HG03108 (cell line): ENCODE measurements at regions not wholly inside any gene's neighbourhood (a gene's known extent, or its start where the extent isn't known, plus 50 kb on each side); places are given as distances from the start of the nearest gene placed in this dataset.

ENCODE experiments used
- ATAC-seq: cut with Tn5 transposase; IDR thresholded peaks from one replicate; pipeline ENCODE4 v1.9.1; 2021; ENCODE audit warnings: moderate library complexity; ENCODE audit not compliant: unreplicated experiment

DNA sequence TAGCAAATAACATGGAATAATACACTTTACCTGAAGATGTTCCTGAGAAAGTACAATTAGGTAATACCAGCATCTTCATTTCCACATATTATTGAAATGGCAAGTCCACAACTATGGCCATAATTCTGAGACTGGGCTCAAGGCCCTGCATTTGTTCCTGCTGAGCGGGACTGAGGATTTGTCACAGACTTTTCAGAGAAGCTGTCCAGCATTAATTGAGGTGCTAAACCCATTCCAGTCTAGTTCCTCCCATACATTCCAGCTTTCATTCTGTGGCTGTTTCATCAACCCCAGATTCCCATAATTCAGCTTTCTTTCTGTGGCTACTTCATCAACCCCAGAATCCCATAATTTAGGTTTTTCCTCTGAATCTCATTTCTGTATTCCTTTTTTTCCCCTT lies 293.4 kb upstream of the GBE1 start:
- ATAC-seq = no peak

- no peak for ATAC-seq
Measured at GRCh38 chr3:82053236-82053635, 291.8 kb upstream of the GBE1 start.

DNA sequence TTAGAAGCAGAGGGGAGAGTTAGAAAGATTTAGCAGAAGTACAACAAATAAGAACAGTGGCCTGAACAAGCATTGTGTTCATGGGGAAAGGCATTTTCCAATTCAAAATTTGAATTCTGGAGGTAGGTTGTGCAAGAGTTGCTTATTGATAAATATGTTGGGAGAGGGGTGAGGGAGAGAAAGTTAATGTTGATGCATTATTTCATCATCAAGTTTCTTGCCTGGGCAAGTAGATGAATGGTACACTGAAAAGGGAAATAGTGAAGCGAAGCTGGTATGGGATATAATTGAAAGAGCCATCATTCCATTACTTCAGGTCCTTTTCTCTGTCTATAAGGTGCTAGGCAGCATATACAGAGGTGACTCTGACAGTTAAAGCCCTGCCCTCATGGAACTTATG lies 288.9 kb upstream of the GBE1 start:
- ATAC-seq = no peak

- no peak for ATAC-seq
Measured at GRCh38 chr3:82048711-82049110, 287.3 kb upstream of the GBE1 start.

- no peak for ATAC-seq
Measured at GRCh38 chr3:82044930-82045705, 283.7 kb upstream of the GBE1 start.

DNA sequence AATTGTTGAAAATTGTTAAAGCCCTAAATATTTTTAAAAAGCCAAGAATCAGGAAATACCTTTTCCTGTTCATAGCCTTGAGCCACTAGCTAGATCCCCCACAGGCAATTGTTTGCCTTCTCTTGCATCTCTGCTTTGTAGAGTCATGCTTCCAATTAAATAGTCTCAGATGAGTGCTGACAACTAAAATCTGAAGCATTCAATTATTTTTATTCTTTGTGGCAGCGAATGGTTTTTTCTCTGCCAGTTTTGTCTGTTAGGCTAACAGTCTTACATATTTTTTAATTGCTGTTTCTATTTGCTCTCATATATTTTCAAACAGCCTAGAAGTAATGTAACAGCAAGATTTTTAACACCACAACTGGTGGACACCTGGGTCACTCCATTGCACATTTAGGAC lies 277.1 kb upstream of the GBE1 start:
- ATAC-seq = no peak

- no peak for ATAC-seq
Measured at GRCh38 chr3:82033186-82033585, 271.7 kb upstream of the GBE1 start.

DNA sequence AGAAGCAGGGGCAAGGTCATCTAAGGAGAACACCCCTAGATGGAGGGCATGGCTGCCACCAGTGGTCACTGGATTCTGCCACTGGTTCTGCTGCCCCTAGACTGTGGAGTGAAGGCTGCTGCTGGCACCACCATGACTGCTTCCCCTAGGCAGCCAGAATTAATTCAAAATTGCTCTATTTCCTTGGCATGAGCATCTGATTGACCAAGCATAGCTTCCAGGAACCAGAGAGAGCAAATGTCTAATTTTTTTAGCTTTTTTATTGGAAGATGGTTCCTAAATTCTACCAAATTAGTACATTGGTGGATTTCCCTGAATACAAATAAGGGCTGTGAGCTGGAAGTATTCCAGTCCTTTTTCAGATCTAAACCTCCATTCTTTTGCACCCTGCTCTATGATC lies 270.2 kb upstream of the GBE1 start:
- no peak for ATAC-seq

- ATAC-seq = no peak
Measured at GRCh38 chr3:82030916-82031315, 269.5 kb upstream of the GBE1 start.

- no peak for ATAC-seq
Measured at GRCh38 chr3:82022836-82023235, 261.4 kb upstream of the GBE1 start.

GRCh38 chr3:82020282-82020681 lies 258.8 kb upstream of the GBE1 start:
- no peak for ATAC-seq

DNA sequence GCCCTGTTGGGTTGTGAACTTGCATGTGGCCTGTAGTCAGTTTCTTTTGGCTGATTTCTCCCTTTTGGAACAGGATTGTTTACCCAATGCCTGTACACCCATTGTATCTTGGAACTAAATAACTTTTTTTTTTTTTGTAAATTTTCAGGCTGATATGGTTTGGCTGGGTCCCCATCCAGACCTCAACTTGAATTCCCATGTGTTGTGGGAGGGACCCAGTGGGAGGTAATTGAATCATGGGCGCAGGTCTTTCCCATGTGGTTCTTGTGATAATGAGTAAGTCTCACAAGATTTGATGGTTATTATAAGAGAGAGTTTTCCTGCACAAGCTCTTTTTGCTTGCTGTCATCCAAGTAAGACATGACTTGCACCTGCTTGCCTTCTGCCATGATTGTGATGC lies 253.8 kb upstream of the GBE1 start:
- ATAC-seq = no peak

GRCh38 chr3:82012775-82013174 lies 251.3 kb upstream of the GBE1 start:
- no peak for ATAC-seq

- no peak for ATAC-seq
Measured at GRCh38 chr3:82011336-82011735, 249.9 kb upstream of the GBE1 start.

DNA sequence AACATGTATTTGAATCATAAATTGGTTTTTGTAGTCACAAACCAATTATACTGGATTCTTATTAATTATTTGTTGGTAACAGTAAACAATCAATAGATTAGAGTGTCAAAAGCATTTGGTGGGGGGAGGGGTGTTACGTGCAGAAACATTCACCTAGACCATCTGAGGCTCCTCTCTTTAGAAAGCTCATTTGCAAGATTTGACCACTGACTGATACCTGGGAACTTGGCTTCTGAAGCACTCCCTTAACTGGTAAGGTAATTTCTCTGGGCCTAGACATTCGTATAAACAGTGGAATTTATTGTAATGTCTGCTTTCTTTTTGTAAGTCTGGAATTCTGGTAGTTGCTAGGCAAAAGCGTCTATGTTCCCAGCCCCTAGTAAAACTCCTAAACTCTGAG lies 243.8 kb upstream of the GBE1 start:
- ATAC-seq = no peak

DNA sequence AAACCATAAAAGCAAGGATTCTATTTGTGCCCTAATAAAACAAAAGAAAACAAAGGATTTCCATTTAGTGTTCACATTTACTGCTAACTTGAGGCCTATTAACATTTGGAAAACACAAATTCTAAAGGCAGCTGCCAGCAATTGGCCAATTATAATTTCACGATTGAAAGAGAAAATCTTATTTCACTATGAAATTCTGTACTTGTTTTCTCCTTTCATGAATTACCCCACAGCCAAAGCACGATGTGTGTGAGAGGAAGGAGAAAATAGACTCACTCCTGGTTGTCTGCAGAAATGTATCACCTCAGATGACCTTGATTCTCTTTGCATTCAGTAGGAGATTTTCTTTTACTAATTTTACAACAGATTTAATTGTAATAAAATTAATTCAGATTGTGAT lies 242.8 kb upstream of the GBE1 start:
- no peak for ATAC-seq

GRCh38 chr3:82002986-82003642 lies 241.7 kb upstream of the GBE1 start:
- no peak for ATAC-seq

DNA sequence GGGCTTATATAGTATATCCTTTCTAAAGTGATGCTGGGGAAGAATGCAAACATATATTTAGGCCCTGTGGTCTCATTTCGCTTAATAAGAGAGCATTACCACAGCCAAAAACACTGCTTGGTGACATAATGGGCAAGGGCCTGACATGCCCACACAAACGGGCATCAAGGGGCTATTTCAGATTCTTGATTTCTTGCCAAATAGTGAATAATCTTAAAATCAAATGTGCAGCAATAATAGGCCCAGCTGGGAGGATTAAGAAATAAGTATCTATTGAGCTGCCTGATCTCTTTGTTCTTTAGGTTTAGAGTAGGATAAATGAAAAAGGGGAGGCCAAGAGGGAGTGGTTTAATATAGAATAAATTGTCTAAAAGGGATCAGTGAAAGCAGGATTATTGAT lies 241.0 kb upstream of the GBE1 start:
- ATAC-seq = no peak

DNA sequence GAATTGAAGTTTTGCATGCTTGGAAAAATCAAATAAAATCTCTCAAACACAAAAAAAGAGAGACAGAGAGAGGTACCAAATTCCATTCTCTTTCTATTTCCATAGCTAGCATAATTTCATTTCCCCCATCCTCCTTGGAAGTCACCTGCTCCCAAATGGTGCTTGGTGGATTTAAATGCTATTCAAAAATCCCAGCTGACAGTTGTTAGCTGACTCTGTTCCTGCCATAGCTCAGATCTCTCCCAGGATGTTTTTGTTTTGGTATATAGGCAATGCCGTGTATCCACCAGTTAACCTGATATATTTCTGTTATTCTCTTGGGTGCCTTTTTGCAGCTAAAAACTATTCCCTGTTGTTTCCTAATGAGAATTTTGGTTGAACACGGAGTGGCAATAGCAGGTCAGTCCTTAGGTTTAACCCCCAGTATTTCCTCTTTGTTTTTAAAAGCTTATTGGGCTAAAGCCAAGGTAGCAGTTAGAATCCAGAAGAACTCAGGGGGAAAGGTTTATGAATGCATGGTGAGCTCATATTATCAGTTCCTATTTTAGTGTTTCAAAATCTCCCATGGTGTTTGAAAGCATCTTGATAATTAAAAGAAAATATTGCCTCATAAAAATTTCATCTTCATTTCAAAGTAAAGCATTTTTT lies 240.0 kb upstream of the GBE1 start:
- no peak for ATAC-seq

- no peak for ATAC-seq
Measured at GRCh38 chr3:82000773-82001172, 239.3 kb upstream of the GBE1 start.

- ATAC-seq = no peak
Measured at GRCh38 chr3:82000350-82000749, 238.9 kb upstream of the GBE1 start.

DNA sequence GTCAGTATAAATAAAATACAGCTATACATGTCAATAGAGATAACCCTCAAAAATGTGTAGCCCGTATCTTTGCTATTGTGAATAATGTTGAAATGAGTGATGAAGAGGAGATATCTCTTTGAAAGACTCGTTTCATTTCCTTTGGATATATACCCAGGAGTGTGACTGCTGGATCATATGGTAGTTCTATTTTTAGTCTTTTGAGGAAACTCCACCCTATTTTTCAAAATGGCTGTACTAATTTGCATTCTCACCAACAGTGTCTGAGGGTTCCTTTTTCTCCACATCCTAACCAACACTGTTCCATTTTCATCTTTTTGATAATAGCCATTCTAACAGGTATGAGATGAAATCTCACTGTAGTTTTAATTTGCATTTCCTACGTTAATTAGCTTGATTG lies 237.5 kb upstream of the GBE1 start:
- ATAC-seq = no peak
